Activated T-cell treated with anti-CD3 and anti-CD28 coated beads for 1 hour (primary cell): ENCODE measurements at regions not wholly inside any gene's neighbourhood (a gene's known extent, or its start where the extent isn't known, plus 50 kb on each side); places are given as distances from the start of the nearest gene placed in this dataset.

Source experiments
- DNase-seq: peaks from one replicate; pipeline ENCODE4 v3.0.0-alpha.2; 2020; ENCODE audit warnings: low read depth

- no peak for DNase-seq
Observed at GRCh38 chr12:90398285-90398836, 556.6 kb downstream of the CCER1 start.

GRCh38 chr12:90396556-90396955 is 558.4 kb downstream of the CCER1 start:
- no peak for DNase-seq

GRCh38 chr12:90393652-90394051 is 561.3 kb downstream of the CCER1 start:
- DNase-seq = no peak

GRCh38 chr12:90393089-90393488 is 561.9 kb downstream of the CCER1 start:
- no peak for DNase-seq

- DNase-seq = no peak
Observed at GRCh38 chr12:90390947-90391346, 564.0 kb downstream of the CCER1 start.

- no peak for DNase-seq
Observed at GRCh38 chr12:90368081-90368480, 586.9 kb downstream of the CCER1 start.

GRCh38 chr12:90366286-90366685 is 588.7 kb downstream of the CCER1 start:
- DNase-seq = no peak

GRCh38 chr12:90360300-90360699 is 594.7 kb downstream of the CCER1 start:
- DNase-seq = no peak

- DNase-seq = no peak
Observed at GRCh38 chr12:90355711-90356355, 599.1 kb downstream of the CCER1 start.

- no peak for DNase-seq
Observed at GRCh38 chr12:90343966-90344365, 611.0 kb downstream of the CCER1 start.

GRCh38 chr12:90342081-90342480 is 612.9 kb downstream of the CCER1 start:
- no peak for DNase-seq

- no peak for DNase-seq
Observed at GRCh38 chr12:90339837-90340236, 615.1 kb downstream of the CCER1 start.

GRCh38 chr12:90338365-90338764 is 616.6 kb downstream of the CCER1 start:
- DNase-seq = no peak

GRCh38 chr12:90337018-90337417 is 618.0 kb downstream of the CCER1 start:
- DNase-seq = no peak

GRCh38 chr12:90335566-90335965 is 619.4 kb downstream of the CCER1 start:
- no peak for DNase-seq

GRCh38 chr12:90333939-90334338 is 621.0 kb downstream of the CCER1 start:
- DNase-seq = no peak

GRCh38 chr12:90333424-90333823 is 621.6 kb downstream of the CCER1 start:
- DNase-seq = no peak

GRCh38 chr12:90331821-90332220 is 623.2 kb downstream of the CCER1 start:
- DNase-seq = no peak

- DNase-seq = no peak
Observed at GRCh38 chr12:90331262-90331661, 622.6 kb upstream of the ATP2B1 start.

GRCh38 chr12:90327793-90328743 is 619.4 kb upstream of the ATP2B1 start:
- DNase-seq = no peak

- no peak for DNase-seq
Observed at GRCh38 chr12:90323217-90323616, 614.6 kb upstream of the ATP2B1 start.

- no peak for DNase-seq
Observed at GRCh38 chr12:90322006-90322405, 613.4 kb upstream of the ATP2B1 start.

GRCh38 chr12:90321369-90321768 is 612.7 kb upstream of the ATP2B1 start:
- no peak for DNase-seq
